Ishikawa (cell line): ENCODE measurements at regions not wholly inside any gene's neighbourhood (a gene's known extent, or its start where the extent isn't known, plus 50 kb on each side); places are given as distances from the start of the nearest gene placed in this dataset.

Source experiments
- CEBPB ChIP-seq: IDR thresholded peaks from 2 replicates; pipeline ENCODE4 v1.6.1; 2012
- CREB1 ChIP-seq: IDR thresholded peaks from 2 replicates; pipeline ENCODE4 v1.6.1; 2012; ENCODE audit warnings: low read depth
- EGR1 ChIP-seq: IDR thresholded peaks from 2 replicates; pipeline ENCODE4 v1.6.1; 2012
- EP300 ChIP-seq: IDR thresholded peaks from 2 replicates; pipeline ENCODE4 v1.6.1; 2012; ENCODE audit warnings: borderline replicate concordance
- FOXM1 ChIP-seq: IDR thresholded peaks from 2 replicates; pipeline ENCODE4 v1.6.1; 2012; ENCODE audit warnings: low read depth, borderline replicate concordance
- NFIC ChIP-seq: IDR thresholded peaks from 2 replicates; pipeline ENCODE4 v1.6.1; 2012
- RAD21 ChIP-seq: IDR thresholded peaks from 2 replicates; pipeline ENCODE4 v1.6.1; 2012; ENCODE audit warnings: low read depth
- TAF1 ChIP-seq: IDR thresholded peaks from 2 replicates; pipeline ENCODE4 v1.6.1; 2012; ENCODE audit warnings: low read depth, mild to moderate bottlenecking
- TCF12 ChIP-seq: IDR thresholded peaks from 2 replicates; pipeline ENCODE4 v1.6.1; 2012; ENCODE audit warnings: low read depth
- TEAD4 ChIP-seq: IDR thresholded peaks from 2 replicates; pipeline ENCODE4 v1.6.1; 2012
- YY1 ChIP-seq: IDR thresholded peaks from 2 replicates; pipeline ENCODE4 v1.6.1; 2012; ENCODE audit warnings: low read depth
- ZBTB7A ChIP-seq: IDR thresholded peaks from 2 replicates; pipeline ENCODE4 v1.6.1; 2012; ENCODE audit warnings: low read depth
- TF ChIP-seq, protein P1 (sequence below): IDR thresholded peaks from 2 replicates; pipeline ENCODE4 v1.6.1; 2012; ENCODE audit warnings: low read depth, mild to moderate bottlenecking
- TF ChIP-seq, protein P2 (sequence below): IDR thresholded peaks from 2 replicates; pipeline ENCODE4 v1.6.1; 2012
- TF ChIP-seq, protein P3 (sequence below): IDR thresholded peaks from 2 replicates; pipeline ENCODE4 v1.6.1; 2012

DNA sequence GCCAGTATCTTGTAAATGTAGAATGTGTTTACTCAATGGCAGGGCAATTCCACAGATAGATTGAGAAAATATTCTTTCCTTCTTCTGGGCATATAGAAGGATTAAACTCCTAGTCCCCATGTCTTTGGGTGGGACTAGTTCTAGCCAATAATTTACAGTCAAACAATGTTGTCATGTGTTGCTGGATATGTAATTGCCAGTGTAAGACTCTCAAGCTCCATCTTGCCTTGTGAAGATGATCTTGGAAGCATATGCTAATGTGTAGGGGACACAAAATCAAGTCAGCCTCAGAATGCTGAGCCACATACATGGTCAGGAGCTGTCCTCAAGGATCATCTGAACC lies 386.9 kb downstream of the CETN3 start:
- TF ChIP-seq EGR1 = no peak
- TF ChIP-seq RAD21 = no peak
- TF ChIP-seq ZBTB7A = no peak
- no peak for TF ChIP-seq CREB1
- no peak for TF ChIP-seq YY1
- no peak for TF ChIP-seq CEBPB
- no peak for TF ChIP-seq TCF12
- TF ChIP-seq FOXM1 = no peak
- no peak for TF ChIP-seq NFIC
- no peak for TF ChIP-seq EP300
- no peak for TF ChIP-seq TAF1

DNA sequence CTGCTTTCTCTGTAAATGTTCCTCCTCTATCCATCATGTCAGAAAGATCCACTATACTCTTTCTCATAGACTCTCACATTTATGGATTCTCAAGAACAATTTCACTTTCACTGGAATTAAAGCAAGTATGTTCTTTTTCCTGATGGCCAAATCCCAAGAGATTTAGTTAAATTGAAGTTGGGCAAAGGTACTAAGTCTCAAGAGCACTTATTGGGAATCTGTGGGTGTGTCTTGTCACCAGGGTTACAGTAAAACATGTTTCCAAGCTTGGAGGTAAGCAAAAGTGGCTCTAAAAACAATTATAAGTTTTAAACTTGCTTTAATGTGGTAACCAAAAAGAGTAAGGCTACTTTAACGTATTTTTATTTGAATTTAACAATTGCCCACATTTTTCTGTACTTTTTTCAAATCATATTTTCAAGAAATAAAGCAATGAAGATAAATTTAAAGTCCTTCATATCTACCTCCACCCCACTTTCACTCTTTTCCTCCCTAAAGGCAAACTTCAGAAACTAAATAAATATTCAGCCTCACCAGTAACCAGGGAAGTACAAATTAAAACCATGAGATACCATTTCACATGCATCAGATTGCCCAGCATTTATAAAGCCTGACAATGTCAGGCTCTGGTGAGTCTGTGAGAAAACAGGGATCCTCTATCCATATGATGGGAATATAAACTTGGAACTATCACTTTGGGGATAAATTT lies 387.4 kb downstream of the CETN3 start:
- TF ChIP-seq FOXM1 (no peak), CREB1 (no peak), YY1 (no peak), ZBTB7A (no peak), RAD21 (no peak), EP300 (no peak), NFIC (no peak), EGR1 (no peak), CEBPB (no peak), TCF12 (no peak), TEAD4 (no peak)
- TF ChIP-seq, protein P1, sequence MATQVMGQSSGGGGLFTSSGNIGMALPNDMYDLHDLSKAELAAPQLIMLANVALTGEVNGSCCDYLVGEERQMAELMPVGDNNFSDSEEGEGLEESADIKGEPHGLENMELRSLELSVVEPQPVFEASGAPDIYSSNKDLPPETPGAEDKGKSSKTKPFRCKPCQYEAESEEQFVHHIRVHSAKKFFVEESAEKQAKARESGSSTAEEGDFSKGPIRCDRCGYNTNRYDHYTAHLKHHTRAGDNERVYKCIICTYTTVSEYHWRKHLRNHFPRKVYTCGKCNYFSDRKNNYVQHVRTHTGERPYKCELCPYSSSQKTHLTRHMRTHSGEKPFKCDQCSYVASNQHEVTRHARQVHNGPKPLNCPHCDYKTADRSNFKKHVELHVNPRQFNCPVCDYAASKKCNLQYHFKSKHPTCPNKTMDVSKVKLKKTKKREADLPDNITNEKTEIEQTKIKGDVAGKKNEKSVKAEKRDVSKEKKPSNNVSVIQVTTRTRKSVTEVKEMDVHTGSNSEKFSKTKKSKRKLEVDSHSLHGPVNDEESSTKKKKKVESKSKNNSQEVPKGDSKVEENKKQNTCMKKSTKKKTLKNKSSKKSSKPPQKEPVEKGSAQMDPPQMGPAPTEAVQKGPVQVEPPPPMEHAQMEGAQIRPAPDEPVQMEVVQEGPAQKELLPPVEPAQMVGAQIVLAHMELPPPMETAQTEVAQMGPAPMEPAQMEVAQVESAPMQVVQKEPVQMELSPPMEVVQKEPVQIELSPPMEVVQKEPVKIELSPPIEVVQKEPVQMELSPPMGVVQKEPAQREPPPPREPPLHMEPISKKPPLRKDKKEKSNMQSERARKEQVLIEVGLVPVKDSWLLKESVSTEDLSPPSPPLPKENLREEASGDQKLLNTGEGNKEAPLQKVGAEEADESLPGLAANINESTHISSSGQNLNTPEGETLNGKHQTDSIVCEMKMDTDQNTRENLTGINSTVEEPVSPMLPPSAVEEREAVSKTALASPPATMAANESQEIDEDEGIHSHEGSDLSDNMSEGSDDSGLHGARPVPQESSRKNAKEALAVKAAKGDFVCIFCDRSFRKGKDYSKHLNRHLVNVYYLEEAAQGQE = no peak
- TF ChIP-seq, protein P2, sequence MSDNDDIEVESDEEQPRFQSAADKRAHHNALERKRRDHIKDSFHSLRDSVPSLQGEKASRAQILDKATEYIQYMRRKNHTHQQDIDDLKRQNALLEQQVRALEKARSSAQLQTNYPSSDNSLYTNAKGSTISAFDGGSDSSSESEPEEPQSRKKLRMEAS = no peak
- TF ChIP-seq, protein P3, sequence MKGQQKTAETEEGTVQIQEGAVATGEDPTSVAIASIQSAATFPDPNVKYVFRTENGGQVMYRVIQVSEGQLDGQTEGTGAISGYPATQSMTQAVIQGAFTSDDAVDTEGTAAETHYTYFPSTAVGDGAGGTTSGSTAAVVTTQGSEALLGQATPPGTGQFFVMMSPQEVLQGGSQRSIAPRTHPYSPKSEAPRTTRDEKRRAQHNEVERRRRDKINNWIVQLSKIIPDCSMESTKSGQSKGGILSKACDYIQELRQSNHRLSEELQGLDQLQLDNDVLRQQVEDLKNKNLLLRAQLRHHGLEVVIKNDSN = no peak

DNA sequence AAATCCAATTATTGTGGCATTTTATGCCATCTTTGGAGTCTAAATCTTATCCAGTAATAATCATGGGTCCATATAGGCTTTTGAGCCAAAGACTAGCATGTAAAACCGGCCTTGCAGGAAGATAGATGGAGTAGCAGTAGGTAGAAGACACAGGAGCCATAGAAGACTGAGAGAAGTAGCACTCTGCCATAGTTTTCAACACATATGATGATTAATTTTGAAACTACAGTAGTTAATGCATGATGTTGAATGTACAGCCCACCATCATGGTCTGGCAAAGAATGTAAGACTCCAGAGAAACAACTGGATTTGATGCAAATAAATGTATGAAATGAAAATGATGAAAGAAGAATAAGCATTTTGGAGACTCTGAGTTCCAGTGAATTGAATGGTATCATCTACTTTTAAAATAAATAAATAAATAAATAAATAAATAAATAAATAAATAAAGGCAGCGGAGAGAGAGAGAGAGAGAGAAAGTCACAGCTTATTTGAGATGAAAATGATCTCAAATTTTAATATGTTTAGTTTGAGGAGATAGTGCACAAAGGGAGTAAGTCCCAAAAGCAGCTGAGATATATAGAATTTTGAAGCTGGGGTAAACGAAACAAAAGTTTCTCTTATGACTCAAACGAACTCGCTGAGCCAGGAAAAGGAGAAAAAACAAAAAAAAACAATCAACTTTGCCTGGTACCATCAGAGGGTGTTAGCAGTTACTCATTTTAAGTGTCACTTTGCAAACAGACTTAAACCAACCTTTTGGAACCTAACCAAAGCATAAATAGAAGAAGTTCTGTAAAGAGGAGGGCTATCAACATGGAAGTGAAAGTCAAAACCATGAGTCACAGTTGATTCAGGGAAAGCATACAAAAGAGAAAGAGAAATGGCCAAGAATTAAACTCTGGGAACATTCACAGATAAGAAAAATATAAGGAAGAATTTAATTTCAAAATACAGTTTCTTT lies 388.7 kb downstream of the CETN3 start:
- TF ChIP-seq, protein P2 = no peak
- TF ChIP-seq ZBTB7A (no peak), YY1 (no peak), EGR1 (no peak), NFIC (peak; percentile 64; the same call in 1 of the 2 replicates), CREB1 (no peak), TEAD4 (no peak), RAD21 (no peak), CEBPB (no peak), FOXM1 (peak; percentile 47; the same call in 1 of the 2 replicates), TAF1 (no peak), EP300 (peak; percentile 44; the same call in 1 of the 2 replicates), TCF12 (no peak)
- TF ChIP-seq, protein P1 = no peak
- TF ChIP-seq, protein P3 = no peak

DNA sequence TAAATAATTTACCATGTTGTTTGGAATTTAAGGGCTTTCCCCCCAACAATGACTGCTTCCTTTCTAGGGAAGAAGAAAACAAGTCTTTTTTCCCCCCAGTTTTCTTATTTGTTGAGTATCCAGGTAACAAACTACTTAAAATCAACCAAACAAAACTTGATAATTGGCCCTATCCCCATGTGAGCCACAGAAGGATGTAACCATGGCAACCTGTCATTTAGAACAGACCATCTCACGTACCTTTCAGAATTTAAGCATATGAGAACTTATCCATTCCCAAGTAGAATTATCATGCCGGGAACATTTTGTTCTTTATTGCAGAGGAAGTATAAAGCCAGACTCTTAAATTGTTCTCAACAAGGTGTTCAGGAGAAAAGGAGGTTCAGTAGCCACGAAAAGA lies 392.3 kb downstream of the CETN3 start:
- TF ChIP-seq NFIC = no peak
- no peak for TF ChIP-seq EP300
- TF ChIP-seq YY1 = no peak
- TF ChIP-seq, protein P1 = no peak
- TF ChIP-seq, protein P2 = no peak
- no peak for TF ChIP-seq CREB1
- no peak for TF ChIP-seq TCF12
- TF ChIP-seq FOXM1 = no peak
- no peak for TF ChIP-seq EGR1
- TF ChIP-seq, protein P3 = no peak
- no peak for TF ChIP-seq CEBPB
- no peak for TF ChIP-seq ZBTB7A
